ENCODE measurements at regions not wholly inside any gene's neighbourhood (a gene's known extent, or its start where the extent isn't known, plus 50 kb on each side); places are given as distances from the start of the nearest gene placed in this dataset.
"Not testable (repeated sequence)": the region's sequence is repeated elsewhere in the genome, so short reads cannot be mapped to it uniquely, and the experiment has no call there.

- DNase-seq: no peak
Observed at GRCh38 chr11:80282643-80283042, 841.8 kb upstream of the TENM4 start.

GRCh38 chr11:80281194-80281593, 840.4 kb upstream of the TENM4 start:
- no peak for DNase-seq

- no peak for DNase-seq
Observed at GRCh38 chr11:80280737-80281136, 839.9 kb upstream of the TENM4 start.

GRCh38 chr11:80261776-80262175, 820.9 kb upstream of the TENM4 start:
- no peak for DNase-seq

- not testable (repeated sequence) for DNase-seq
Observed at GRCh38 chr11:80257319-80258015, 816.6 kb upstream of the TENM4 start.

GRCh38 chr11:80255021-80255420, 814.2 kb upstream of the TENM4 start:
- no peak for DNase-seq

- DNase-seq: no peak
Observed at GRCh38 chr11:80241766-80242165, 800.9 kb upstream of the TENM4 start.

GRCh38 chr11:80240245-80240644, 799.4 kb upstream of the TENM4 start:
- DNase-seq: no peak

- no peak for DNase-seq
Observed at GRCh38 chr11:80239217-80239616, 798.4 kb upstream of the TENM4 start.

GRCh38 chr11:80227915-80228314, 787.1 kb upstream of the TENM4 start:
- no peak for DNase-seq

GRCh38 chr11:80214413-80214812, 773.6 kb upstream of the TENM4 start:
- no peak for DNase-seq

- no peak for DNase-seq
Observed at GRCh38 chr11:80211673-80212072, 770.8 kb upstream of the TENM4 start.

- DNase-seq: no peak
Observed at GRCh38 chr11:80204021-80204420, 763.2 kb upstream of the TENM4 start.

GRCh38 chr11:80196932-80197554, 756.2 kb upstream of the TENM4 start:
- DNase-seq: no peak

- no peak for DNase-seq
Observed at GRCh38 chr11:80196041-80196440, 755.2 kb upstream of the TENM4 start.

- DNase-seq: no peak
Observed at GRCh38 chr11:80194625-80195024, 753.8 kb upstream of the TENM4 start.

GRCh38 chr11:80194016-80194415, 753.2 kb upstream of the TENM4 start:
- DNase-seq: no peak

- DNase-seq: no peak
Observed at GRCh38 chr11:80188076-80188627, 747.3 kb upstream of the TENM4 start.

- no peak for DNase-seq
Observed at GRCh38 chr11:80186692-80187091, 745.9 kb upstream of the TENM4 start.

GRCh38 chr11:80182901-80183300, 742.1 kb upstream of the TENM4 start:
- no peak for DNase-seq

GRCh38 chr11:80173371-80174136, 732.7 kb upstream of the TENM4 start:
- DNase-seq: no peak

- no peak for DNase-seq
Observed at GRCh38 chr11:80168796-80169195, 728.0 kb upstream of the TENM4 start.

- no peak for DNase-seq
Observed at GRCh38 chr11:80167766-80168165, 726.9 kb upstream of the TENM4 start.

- DNase-seq: no peak
Observed at GRCh38 chr11:80165744-80166143, 724.9 kb upstream of the TENM4 start.

All from NCI-H526 treated with DMSO at 0.1 percent for 48 hours (cell line).